ENCODE measurements at regions not wholly inside any gene's neighbourhood (a gene's known extent, or its start where the extent isn't known, plus 50 kb on each side); places are given as distances from the start of the nearest gene placed in this dataset.

DNA sequence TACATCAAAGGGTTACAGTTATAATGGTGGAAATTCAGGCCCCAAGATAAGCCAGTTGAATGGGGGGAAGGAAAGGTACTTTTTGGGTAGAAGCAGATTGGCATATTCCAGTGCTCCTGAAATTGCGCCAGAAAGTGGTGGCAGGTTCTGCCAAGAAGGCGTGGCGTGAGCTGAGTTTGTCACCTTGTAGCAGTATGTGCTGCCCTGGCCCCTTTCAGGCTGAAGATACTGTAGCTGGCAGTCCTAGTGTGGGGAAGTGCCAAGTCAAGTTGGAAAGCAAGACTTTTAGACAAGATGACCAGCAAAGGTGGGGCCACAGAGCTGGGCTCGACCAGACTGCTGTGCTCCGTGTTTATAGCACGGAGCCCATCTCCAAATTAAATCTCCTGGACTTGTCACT lies 133.6 kb upstream of the GLRA1 start:
- TF ChIP-seq, protein P1, sequence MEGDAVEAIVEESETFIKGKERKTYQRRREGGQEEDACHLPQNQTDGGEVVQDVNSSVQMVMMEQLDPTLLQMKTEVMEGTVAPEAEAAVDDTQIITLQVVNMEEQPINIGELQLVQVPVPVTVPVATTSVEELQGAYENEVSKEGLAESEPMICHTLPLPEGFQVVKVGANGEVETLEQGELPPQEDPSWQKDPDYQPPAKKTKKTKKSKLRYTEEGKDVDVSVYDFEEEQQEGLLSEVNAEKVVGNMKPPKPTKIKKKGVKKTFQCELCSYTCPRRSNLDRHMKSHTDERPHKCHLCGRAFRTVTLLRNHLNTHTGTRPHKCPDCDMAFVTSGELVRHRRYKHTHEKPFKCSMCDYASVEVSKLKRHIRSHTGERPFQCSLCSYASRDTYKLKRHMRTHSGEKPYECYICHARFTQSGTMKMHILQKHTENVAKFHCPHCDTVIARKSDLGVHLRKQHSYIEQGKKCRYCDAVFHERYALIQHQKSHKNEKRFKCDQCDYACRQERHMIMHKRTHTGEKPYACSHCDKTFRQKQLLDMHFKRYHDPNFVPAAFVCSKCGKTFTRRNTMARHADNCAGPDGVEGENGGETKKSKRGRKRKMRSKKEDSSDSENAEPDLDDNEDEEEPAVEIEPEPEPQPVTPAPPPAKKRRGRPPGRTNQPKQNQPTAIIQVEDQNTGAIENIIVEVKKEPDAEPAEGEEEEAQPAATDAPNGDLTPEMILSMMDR (IDR thresholded peaks at IDR 0.05): no peak
- no peak for TF ChIP-seq POLR2A (IDR thresholded peaks at IDR 0.05)

Data from testis (tissue), 2 donors.